ENCODE measurements at regions not wholly inside any gene's neighbourhood (a gene's known extent, or its start where the extent isn't known, plus 50 kb on each side); places are given as distances from the start of the nearest gene placed in this dataset.

- DNase-seq: no peak
- Histone ChIP-seq H3K27me3 (ENCODE audit: low read length) (no peaks in the 10 kb centered on the region), H4K20me1 (ENCODE audit: insufficient read depth, low read depth, low read length) (no peaks in the 10 kb centered on the region), H3K27ac (ENCODE audit: low read length) (no peak overlapping the region), H3K79me2 (ENCODE audit: low read length) (no peaks in the 10 kb centered on the region), H3K9ac (ENCODE audit: low read length) (no peak overlapping the region), H3K9me2 (replicated peaks; ENCODE audit: insufficient read depth, low read length) (no peaks in the 10 kb centered on the region), H3K4me3 (ENCODE audit: low read length) (no peak overlapping the region), H3K36me3 (ENCODE audit: insufficient read depth, low read length) (no peaks in the 10 kb centered on the region), H3K9me3 (ENCODE audit: low read length) (peaks cover 24% of the 10 kb centered on the region), H3K4me2 (ENCODE audit: low read depth, low read length, poor library complexity, severe bottlenecking) (no peak overlapping the region), H2AFZ (ENCODE audit: low read length) (no peak overlapping the region), H3K4me1 (ENCODE audit: low read length) (no peaks in the 10 kb centered on the region)
Observed at GRCh38 chr15:95857758-95858157, 472.7 kb upstream of the NR2F2 start.

DNA sequence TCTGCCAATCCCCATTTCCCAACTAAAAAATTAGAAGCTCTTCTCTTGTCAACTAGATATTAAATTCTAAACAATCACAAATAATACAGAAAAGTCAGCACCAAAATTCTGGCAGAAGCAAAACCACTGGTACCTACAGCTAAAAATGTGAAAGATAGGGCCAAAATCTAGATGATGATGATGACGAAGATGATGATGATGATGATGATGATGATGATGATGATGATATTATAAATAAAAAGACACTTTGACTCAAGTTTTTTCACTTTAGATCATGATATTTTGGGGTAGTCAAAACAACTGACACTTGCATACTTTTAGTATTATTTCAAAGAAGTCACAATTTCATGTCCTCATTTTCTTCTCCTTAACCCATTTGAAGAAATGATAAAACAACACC lies 470.1 kb upstream of the NR2F2 start:
- Histone ChIP-seq H3K4me3 (ENCODE audit: low read length) (no peak overlapping the region), H3K9ac (ENCODE audit: low read length) (no peak overlapping the region), H3K4me1 (ENCODE audit: low read length) (no peaks in the 10 kb centered on the region), H3K27ac (ENCODE audit: low read length) (no peak overlapping the region), H4K20me1 (ENCODE audit: insufficient read depth, low read depth, low read length) (no peaks in the 10 kb centered on the region), H3K79me2 (ENCODE audit: low read length) (no peaks in the 10 kb centered on the region), H3K27me3 (ENCODE audit: low read length) (no peaks in the 10 kb centered on the region), H3K4me2 (ENCODE audit: low read depth, low read length, poor library complexity, severe bottlenecking) (no peak overlapping the region), H3K36me3 (ENCODE audit: insufficient read depth, low read length) (no peaks in the 10 kb centered on the region), H3K9me3 (ENCODE audit: low read length) (peaks cover 31% of the 10 kb centered on the region), H2AFZ (ENCODE audit: low read length) (no peak overlapping the region), H3K9me2 (replicated peaks; ENCODE audit: insufficient read depth, low read length) (no peaks in the 10 kb centered on the region)
- no peak for DNase-seq

DNA sequence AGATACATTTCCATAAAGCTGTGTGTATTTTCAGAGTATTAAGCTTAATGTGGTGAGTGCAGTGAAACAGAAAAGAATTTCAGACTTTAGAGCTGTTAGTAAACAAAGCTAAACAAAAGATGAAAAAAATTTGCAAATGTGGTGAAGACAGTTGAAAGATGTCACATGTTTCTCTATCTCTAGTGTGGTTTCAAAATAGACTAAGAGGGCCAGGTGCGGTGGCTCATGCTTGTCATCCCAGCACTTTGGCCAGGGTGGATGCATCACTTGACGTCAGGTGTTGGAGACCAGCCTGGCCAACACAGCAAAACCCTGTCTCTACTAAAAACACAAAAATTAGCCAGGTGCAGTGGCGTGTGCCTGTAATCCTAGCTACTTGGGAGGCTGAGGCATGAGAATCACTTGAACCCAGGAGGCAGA lies 466.0 kb upstream of the NR2F2 start:
- no peak overlapping the region for H3K9ac ChIP-seq (ENCODE audit: low read length)
- no peaks in the 10 kb centered on the region for H3K27me3 ChIP-seq (ENCODE audit: low read length)
- no peaks in the 10 kb centered on the region for H3K4me1 ChIP-seq (ENCODE audit: low read length)
- H3K36me3 ChIP-seq (ENCODE audit: insufficient read depth, low read length): no peaks in the 10 kb centered on the region
- H3K9me3 ChIP-seq (ENCODE audit: low read length): peaks cover 24% of the 10 kb centered on the region
- no peaks in the 10 kb centered on the region for H3K79me2 ChIP-seq (ENCODE audit: low read length)
- H4K20me1 ChIP-seq (ENCODE audit: insufficient read depth, low read depth, low read length): no peaks in the 10 kb centered on the region
- H3K4me3 ChIP-seq (ENCODE audit: low read length): no peak overlapping the region
- no peak overlapping the region for H3K4me2 ChIP-seq (ENCODE audit: low read depth, low read length, poor library complexity, severe bottlenecking)
- no peak overlapping the region for H2AFZ ChIP-seq (ENCODE audit: low read length)
- no peaks in the 10 kb centered on the region for H3K9me2 ChIP-seq (replicated peaks; ENCODE audit: insufficient read depth, low read length)
- H3K27ac ChIP-seq (ENCODE audit: low read length): no peak overlapping the region
- DNase-seq: no peak

DNA sequence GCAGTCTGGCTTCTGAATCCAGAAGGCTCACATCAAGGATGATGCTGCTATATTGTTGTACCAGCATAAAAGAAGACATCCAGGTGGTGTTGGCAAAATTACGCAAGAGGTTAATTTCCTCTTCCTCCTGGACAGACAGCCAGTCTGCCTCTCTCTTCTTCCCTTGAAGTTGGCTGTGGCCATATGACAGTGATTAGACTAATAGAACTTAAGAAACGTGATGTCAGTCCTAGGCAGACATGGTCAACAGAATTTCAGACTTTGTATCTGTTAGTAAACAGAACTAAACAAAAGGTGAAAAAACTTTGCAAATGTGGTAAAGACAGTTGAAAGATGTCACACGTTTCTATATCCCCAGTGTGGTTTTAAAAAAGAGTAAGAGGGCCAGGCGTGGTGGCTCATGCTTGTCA lies 465.2 kb upstream of the NR2F2 start:
- Histone ChIP-seq H3K4me2 (ENCODE audit: low read depth, low read length, poor library complexity, severe bottlenecking) (no peak overlapping the region), H3K9me3 (ENCODE audit: low read length) (peaks cover 20% of the 10 kb centered on the region), H3K4me3 (ENCODE audit: low read length) (no peak overlapping the region), H2AFZ (ENCODE audit: low read length) (no peak overlapping the region), H3K4me1 (ENCODE audit: low read length) (no peaks in the 10 kb centered on the region), H3K27ac (ENCODE audit: low read length) (no peak overlapping the region), H4K20me1 (ENCODE audit: insufficient read depth, low read depth, low read length) (no peaks in the 10 kb centered on the region), H3K9me2 (replicated peaks; ENCODE audit: insufficient read depth, low read length) (no peaks in the 10 kb centered on the region), H3K27me3 (ENCODE audit: low read length) (no peaks in the 10 kb centered on the region), H3K36me3 (ENCODE audit: insufficient read depth, low read length) (no peaks in the 10 kb centered on the region), H3K9ac (ENCODE audit: low read length) (no peak overlapping the region), H3K79me2 (ENCODE audit: low read length) (no peaks in the 10 kb centered on the region)
- DNase-seq: no peak

DNA sequence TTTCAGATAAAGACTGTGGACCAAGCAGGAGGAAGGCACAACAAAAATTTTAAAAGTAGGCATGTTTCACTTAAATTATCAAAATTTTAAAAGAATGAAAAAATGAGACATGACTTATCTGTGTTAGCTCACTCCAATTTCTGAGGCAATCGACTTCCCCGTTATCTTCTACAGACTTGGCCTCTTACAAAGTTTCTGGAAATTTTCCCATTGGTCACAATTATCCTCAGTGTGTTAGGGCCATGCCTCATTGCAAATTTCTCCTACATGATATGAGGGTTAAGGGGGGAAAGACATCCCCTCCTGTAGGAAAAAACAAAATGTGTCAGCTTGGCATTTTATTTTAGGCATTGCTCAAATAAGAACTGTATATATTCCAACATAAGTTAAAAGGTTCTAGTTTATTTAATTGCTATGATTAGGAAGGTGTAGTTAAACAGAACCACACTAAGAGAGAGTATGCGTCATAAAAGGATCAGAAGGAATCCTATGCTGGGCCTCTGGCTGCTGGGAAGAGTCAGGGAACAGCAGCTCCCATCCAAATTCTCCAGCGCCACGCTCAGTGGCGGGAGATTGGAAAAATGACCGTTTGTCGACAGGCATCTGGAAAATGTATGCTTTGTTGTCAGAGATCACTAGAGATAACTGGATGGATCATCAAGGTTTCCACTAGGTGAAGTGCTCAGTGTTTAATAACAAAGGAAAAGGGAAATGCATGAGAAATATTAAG lies 463.6 kb upstream of the NR2F2 start:
- H2AFZ ChIP-seq (ENCODE audit: low read length): no peak overlapping the region
- DNase-seq: no peak
- H3K27me3 ChIP-seq (ENCODE audit: low read length): no peaks in the 10 kb centered on the region
- H3K4me1 ChIP-seq (ENCODE audit: low read length): no peaks in the 10 kb centered on the region
- H3K4me2 ChIP-seq (ENCODE audit: low read depth, low read length, poor library complexity, severe bottlenecking): no peak overlapping the region
- H3K4me3 ChIP-seq (ENCODE audit: low read length): no peak overlapping the region
- H3K36me3 ChIP-seq (ENCODE audit: insufficient read depth, low read length): no peaks in the 10 kb centered on the region
- no peaks in the 10 kb centered on the region for H3K9me2 ChIP-seq (replicated peaks; ENCODE audit: insufficient read depth, low read length)
- no peak overlapping the region for H3K27ac ChIP-seq (ENCODE audit: low read length)
- peaks cover 17% of the 10 kb centered on the region for H3K9me3 ChIP-seq (ENCODE audit: low read length)
- H3K9ac ChIP-seq (ENCODE audit: low read length): no peak overlapping the region
- no peaks in the 10 kb centered on the region for H3K79me2 ChIP-seq (ENCODE audit: low read length)
- no peaks in the 10 kb centered on the region for H4K20me1 ChIP-seq (ENCODE audit: insufficient read depth, low read depth, low read length)

GRCh38 chr15:95868450-95868849 lies 462.1 kb upstream of the NR2F2 start:
- no peak overlapping the region for H3K27ac ChIP-seq (ENCODE audit: low read length)
- peaks cover 15% of the 10 kb centered on the region for H3K9me3 ChIP-seq (ENCODE audit: low read length)
- no peaks in the 10 kb centered on the region for H3K79me2 ChIP-seq (ENCODE audit: low read length)
- no peaks in the 10 kb centered on the region for H4K20me1 ChIP-seq (ENCODE audit: insufficient read depth, low read depth, low read length)
- H3K27me3 ChIP-seq (ENCODE audit: low read length): no peaks in the 10 kb centered on the region
- no peak overlapping the region for H3K4me3 ChIP-seq (ENCODE audit: low read length)
- H3K36me3 ChIP-seq (ENCODE audit: insufficient read depth, low read length): no peaks in the 10 kb centered on the region
- DNase-seq: no peak
- H2AFZ ChIP-seq (ENCODE audit: low read length): no peak overlapping the region
- H3K9me2 ChIP-seq (replicated peaks; ENCODE audit: insufficient read depth, low read length): no peaks in the 10 kb centered on the region
- H3K4me1 ChIP-seq (ENCODE audit: low read length): no peaks in the 10 kb centered on the region
- H3K9ac ChIP-seq (ENCODE audit: low read length): no peak overlapping the region
- no peak overlapping the region for H3K4me2 ChIP-seq (ENCODE audit: low read depth, low read length, poor library complexity, severe bottlenecking)

- no peak overlapping the region for H3K4me2 ChIP-seq (ENCODE audit: low read depth, low read length, poor library complexity, severe bottlenecking)
- H3K79me2 ChIP-seq (ENCODE audit: low read length): no peaks in the 10 kb centered on the region
- H3K4me3 ChIP-seq (ENCODE audit: low read length): no peak overlapping the region
- no peaks in the 10 kb centered on the region for H3K9me2 ChIP-seq (replicated peaks; ENCODE audit: insufficient read depth, low read length)
- no peak overlapping the region for H3K9ac ChIP-seq (ENCODE audit: low read length)
- peaks cover 18% of the 10 kb centered on the region for H3K9me3 ChIP-seq (ENCODE audit: low read length)
- H3K36me3 ChIP-seq (ENCODE audit: insufficient read depth, low read length): no peaks in the 10 kb centered on the region
- no peak overlapping the region for H2AFZ ChIP-seq (ENCODE audit: low read length)
- no peaks in the 10 kb centered on the region for H4K20me1 ChIP-seq (ENCODE audit: insufficient read depth, low read depth, low read length)
- H3K4me1 ChIP-seq (ENCODE audit: low read length): no peaks in the 10 kb centered on the region
- H3K27ac ChIP-seq (ENCODE audit: low read length): no peak overlapping the region
- no peak for DNase-seq
- H3K27me3 ChIP-seq (ENCODE audit: low read length): no peaks in the 10 kb centered on the region
Observed at GRCh38 chr15:95868970-95869369, 461.5 kb upstream of the NR2F2 start.

GRCh38 chr15:95869920-95870319 lies 460.6 kb upstream of the NR2F2 start:
- H3K9me3 ChIP-seq (ENCODE audit: low read length): peaks cover 20% of the 10 kb centered on the region
- no peak overlapping the region for H3K27ac ChIP-seq (ENCODE audit: low read length)
- H4K20me1 ChIP-seq (ENCODE audit: insufficient read depth, low read depth, low read length): no peaks in the 10 kb centered on the region
- no peaks in the 10 kb centered on the region for H3K4me1 ChIP-seq (ENCODE audit: low read length)
- H2AFZ ChIP-seq (ENCODE audit: low read length): no peak overlapping the region
- no peaks in the 10 kb centered on the region for H3K79me2 ChIP-seq (ENCODE audit: low read length)
- no peak overlapping the region for H3K4me3 ChIP-seq (ENCODE audit: low read length)
- no peaks in the 10 kb centered on the region for H3K36me3 ChIP-seq (ENCODE audit: insufficient read depth, low read length)
- H3K9ac ChIP-seq (ENCODE audit: low read length): no peak overlapping the region
- no peaks in the 10 kb centered on the region for H3K9me2 ChIP-seq (replicated peaks; ENCODE audit: insufficient read depth, low read length)
- DNase-seq: no peak
- no peak overlapping the region for H3K4me2 ChIP-seq (ENCODE audit: low read depth, low read length, poor library complexity, severe bottlenecking)
- no peaks in the 10 kb centered on the region for H3K27me3 ChIP-seq (ENCODE audit: low read length)

Data from Karpas-422 (cell line).